H7 (cell line): ENCODE measurements at regions not wholly inside any gene's neighbourhood (a gene's known extent, or its start where the extent isn't known, plus 50 kb on each side); places are given as distances from the start of the nearest gene placed in this dataset.
"Not testable (repeated sequence)": the region's sequence is repeated elsewhere in the genome, so short reads cannot be mapped to it uniquely, and the experiment has no call there.

ENCODE experiments used
- DNase-seq: peaks from one replicate; pipeline ENCODE4 v3.0.0; 2012
- H3K27me3 ChIP-seq: 2 replicates; pipeline ENCODE4 v1.6.0; 2011; ENCODE audit warnings: mild to moderate bottlenecking, low read length; ENCODE audit not compliant: control insufficient read depth, insufficient read depth
- H3K36me3 ChIP-seq: replicated peaks from 2 replicates; pipeline ENCODE4 v1.5.1; 2011; ENCODE audit warnings: low read length; ENCODE audit not compliant: control insufficient read depth, insufficient read depth
- H3K4me3 ChIP-seq: 2 replicates; pipeline ENCODE4 v1.5.1; 2011; ENCODE audit warnings: low read depth, mild to moderate bottlenecking, control low read depth, low read length, moderate library complexity; ENCODE audit not compliant: insufficient read depth

GRCh38 chr15:20269956-20270355 lies 271.6 kb downstream of the GOLGA6L6 start:
- H3K27me3 ChIP-seq, H3K36me3 ChIP-seq, H3K4me3 ChIP-seq, DNase-seq: not testable (repeated sequence)

- DNase-seq, H3K4me3 ChIP-seq, H3K27me3 ChIP-seq, H3K36me3 ChIP-seq: not testable (repeated sequence)
Measured at GRCh38 chr15:20267996-20268395, 273.6 kb downstream of the GOLGA6L6 start.

GRCh38 chr15:20267051-20267730 lies 274.4 kb downstream of the GOLGA6L6 start:
- H3K36me3 ChIP-seq, DNase-seq, H3K27me3 ChIP-seq, H3K4me3 ChIP-seq: not testable (repeated sequence)

DNA sequence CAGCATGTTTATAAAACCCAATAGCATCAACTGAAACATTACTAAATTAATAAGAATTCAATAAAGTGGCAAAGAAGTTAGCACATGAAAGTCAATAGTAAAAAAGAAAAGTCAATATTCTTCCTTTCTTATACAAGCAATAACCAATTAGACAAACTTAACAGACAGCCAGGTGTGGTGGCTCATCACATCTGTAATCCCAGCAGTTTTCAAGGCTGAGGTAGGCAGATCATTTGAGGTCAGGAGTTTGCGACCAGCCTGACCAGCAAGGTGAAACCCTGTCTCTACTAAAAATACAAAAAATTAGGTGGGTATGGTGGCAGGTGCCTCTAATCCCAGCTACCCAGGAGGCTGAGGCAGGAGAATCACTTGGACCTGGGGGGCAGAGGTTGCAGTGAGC lies 275.9 kb downstream of the GOLGA6L6 start:
- DNase-seq, H3K27me3 ChIP-seq, H3K36me3 ChIP-seq, H3K4me3 ChIP-seq: not testable (repeated sequence)

DNA sequence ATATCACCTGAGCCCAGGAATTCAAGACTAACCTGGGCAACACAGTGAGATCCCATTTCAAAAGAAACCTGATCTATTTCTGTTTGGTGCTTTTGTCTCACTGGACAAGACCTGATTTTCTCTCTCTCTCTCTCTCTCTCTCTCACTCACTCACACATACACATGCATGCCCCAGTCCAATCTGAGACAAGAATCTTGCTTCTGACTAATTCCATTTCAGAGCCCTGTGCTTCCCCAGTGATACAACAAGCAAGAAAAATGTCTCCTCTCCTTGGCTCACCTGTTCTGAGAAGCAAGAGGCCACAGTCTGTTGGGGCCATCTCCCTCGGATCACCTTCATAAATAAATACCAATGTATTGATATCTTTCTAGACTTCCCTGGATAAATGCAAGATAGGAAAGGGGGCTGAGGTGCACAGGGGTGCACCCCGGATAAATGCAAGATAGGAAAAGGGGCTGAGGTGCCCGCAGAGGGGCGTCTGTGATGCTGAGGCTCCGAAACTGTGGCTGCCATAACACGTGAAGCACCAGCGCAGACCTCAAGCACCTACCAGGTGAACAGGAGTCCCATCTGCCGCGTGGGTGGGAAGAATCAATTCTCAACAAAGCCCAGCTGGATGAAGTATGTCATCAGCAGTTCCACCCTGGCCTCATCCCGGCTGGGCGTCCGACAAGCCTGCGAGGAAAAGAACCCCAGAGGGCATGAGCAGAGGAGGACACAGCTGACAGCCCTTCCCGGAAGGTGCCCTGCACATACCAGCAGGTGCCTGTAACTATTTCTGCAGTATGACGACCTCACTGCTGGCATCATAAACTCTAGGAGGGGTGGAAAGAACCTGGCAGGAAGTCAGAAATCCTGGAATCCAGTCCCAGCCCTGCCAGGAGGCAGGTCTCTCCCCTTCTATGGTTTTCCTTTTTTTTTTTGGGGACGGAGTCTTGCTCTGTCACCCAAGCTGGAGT lies 280.0 kb downstream of the GOLGA6L6 start:
- H3K4me3 ChIP-seq, H3K36me3 ChIP-seq, DNase-seq, H3K27me3 ChIP-seq: not testable (repeated sequence)

GRCh38 chr15:20260650-20261049 lies 280.9 kb downstream of the GOLGA6L6 start:
- not testable (repeated sequence) for H3K4me3 ChIP-seq, H3K27me3 ChIP-seq, DNase-seq, H3K36me3 ChIP-seq

- H3K36me3 ChIP-seq, H3K27me3 ChIP-seq, DNase-seq, H3K4me3 ChIP-seq: not testable (repeated sequence)
Measured at GRCh38 chr15:20259559-20260190, 281.9 kb downstream of the GOLGA6L6 start.

DNA sequence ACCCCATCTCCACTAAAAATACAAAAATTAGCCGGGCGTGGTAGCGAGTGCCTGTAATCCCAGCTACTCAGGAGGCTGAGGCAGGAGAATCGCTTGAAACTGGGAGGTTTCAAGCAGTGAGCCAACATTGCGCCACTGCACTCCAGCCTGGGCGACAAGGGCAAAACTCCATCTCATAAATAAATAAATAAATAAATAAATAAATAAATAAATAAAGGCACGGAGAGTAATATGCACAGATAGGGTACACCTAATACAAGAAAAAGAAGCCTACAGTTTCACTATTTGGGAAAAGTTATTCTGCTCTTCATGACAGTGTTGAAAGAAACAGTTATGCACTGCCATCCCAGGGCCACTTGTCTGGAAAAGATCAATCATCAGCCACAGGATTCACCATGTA lies 285.2 kb downstream of the GOLGA6L6 start:
- H3K27me3 ChIP-seq, H3K4me3 ChIP-seq, DNase-seq, H3K36me3 ChIP-seq: not testable (repeated sequence)

DNA sequence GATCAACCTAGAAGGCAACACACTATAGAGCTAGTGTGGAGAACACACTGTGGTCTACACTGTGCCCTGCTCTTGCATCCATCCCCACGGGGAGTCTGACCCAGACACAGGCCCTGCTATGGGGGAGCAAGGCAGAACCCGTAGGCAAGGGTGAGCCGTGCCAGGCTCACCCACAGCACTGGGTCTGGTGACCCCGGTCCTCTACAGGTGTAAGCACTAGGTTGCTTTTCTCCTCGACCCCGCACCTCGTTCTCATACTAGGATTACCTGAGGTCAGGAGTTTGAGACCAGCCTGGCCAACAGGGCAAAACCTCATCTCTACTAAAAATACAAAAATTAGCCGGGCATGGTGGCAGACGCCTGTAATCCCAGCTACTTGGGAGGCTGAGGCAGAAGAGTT lies 286.0 kb downstream of the GOLGA6L6 start:
- DNase-seq, H3K36me3 ChIP-seq, H3K4me3 ChIP-seq, H3K27me3 ChIP-seq: not testable (repeated sequence)

DNA sequence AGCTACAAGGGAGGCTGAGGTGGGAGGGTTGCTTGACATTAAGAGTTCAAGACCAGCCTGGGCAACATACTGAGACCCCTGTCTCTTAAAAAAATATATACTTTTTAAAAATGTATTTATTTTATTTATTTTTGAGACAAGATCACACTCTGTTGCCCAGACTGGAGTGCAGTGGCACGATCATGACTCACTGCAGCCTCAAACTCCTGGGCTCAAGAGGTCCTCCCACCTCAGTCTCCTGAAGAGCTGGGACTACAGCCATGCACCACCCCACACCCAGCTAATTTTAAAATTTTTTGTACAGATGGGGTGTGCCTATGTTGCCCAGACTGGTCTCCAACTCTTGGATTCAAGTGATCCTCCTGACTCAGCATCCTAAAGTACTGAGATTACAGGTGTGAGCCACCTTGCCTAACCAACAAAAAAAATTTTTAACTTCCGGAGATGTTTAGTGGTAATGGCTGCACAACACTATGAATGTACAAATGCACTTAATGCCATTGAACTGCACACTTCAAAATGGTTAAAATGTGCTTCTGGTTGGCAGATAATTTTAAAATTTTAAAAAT lies 288.5 kb downstream of the GOLGA6L6 start:
- DNase-seq, H3K36me3 ChIP-seq, H3K27me3 ChIP-seq, H3K4me3 ChIP-seq: not testable (repeated sequence)

DNA sequence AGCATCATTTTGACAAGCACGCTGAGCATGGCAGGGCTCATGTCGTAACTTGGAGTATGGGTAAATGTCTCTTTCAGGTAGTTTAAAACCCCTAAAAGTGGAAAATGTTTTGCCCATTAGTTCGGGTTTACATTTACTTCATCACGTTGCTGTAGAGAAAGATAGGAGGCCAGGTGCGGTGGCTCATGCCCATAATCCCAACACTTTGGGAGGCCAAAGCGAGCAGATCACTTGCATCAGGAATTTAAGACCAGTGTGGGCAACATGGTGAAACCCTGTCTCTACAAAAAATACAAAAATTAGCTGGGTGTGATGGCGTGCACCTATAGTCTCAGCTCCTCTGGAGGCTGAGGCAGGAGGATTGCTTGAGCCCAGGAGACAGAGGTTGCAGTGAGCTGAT lies 289.6 kb downstream of the GOLGA6L6 start:
- not testable (repeated sequence) for H3K27me3 ChIP-seq, H3K36me3 ChIP-seq, H3K4me3 ChIP-seq, DNase-seq

DNA sequence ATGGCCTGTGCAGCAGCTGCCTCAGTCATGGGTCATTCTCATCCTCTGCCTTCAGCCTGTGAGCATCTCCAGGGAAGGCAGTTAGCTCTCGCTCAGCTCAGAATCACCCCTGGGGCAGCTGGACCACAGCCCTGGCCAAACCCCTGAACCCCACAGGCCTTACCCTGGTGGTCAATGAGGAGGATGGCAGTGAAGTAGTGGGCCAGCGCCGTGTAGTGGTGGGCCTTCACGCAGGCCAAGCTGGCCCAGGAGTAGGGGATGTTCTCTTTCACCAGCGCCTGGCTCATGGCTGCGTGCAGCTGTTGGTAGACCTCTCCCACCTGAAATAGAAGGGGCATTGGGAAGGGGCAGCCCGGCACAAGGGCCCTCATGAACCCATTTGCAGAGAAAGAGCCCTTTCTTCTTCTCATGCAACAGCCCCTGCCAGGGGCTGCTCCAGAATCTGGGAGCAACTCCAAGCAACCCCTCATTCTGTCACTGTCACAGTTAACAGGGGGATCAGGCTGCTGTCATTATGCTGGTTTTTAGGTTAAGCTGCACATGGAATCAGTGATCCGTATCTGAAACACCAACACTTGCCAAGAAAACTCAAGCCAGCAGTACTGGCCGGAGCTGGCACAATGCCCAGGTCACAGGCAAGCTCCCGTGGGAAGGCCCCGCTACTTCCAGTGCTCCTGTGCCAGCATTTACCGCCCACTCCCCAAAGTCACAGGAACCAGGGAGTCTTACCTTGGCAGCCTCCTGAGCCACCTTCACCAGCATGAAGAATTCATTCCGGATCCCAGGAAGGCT lies 290.2 kb downstream of the GOLGA6L6 start:
- H3K27me3 ChIP-seq, DNase-seq, H3K36me3 ChIP-seq, H3K4me3 ChIP-seq: not testable (repeated sequence)

DNA sequence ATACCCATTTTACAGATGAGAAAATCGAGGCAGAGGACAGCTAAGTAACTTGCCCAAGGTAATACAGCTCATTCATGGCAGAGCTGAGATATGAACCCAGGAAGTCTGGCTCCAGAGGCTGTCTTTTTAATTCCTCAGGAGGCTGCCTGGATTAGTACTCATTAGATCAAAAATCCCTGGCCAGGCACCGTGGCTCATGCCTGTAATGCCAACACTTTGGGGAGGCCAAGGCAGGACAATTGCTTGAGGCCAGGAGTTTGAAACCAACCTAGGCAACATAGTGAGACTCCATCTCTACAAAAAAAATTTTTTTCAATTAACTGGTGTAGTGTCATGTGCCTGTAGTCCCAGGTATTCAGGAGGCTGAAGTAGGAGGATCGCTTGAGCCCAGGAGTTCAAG lies 291.4 kb downstream of the GOLGA6L6 start:
- not testable (repeated sequence) for H3K36me3 ChIP-seq, H3K27me3 ChIP-seq, DNase-seq, H3K4me3 ChIP-seq

GRCh38 chr15:20249677-20249970 lies 292.0 kb downstream of the GOLGA6L6 start:
- not testable (repeated sequence) for DNase-seq, H3K27me3 ChIP-seq, H3K4me3 ChIP-seq, H3K36me3 ChIP-seq
